PC-9 (cell line): ENCODE measurements at regions not wholly inside any gene's neighbourhood (a gene's known extent, or its start where the extent isn't known, plus 50 kb on each side); places are given as distances from the start of the nearest gene placed in this dataset.

ENCODE experiments used
- BruUV-seq: library from RNA; stranded (reverse); fragments of 400-500 nt; replicated peaks from 2 replicates; lab custom pipeline; 2021; lab: Mats Ljungman, UMichigan
- CTCF ChIA-PET: fragments of 300-600 bp; sonication (Branson Sonifier 250); formaldehyde crosslinking; loops from one replicate; lab custom pipeline; 2022; ENCODE audit warnings: antibody characterized with exemption; lab: Charles Lee
- POLR2A ChIA-PET: fragments of 300-600 bp; sonication (Branson Sonifier 250); formaldehyde crosslinking; loops from one replicate; lab custom pipeline; 2022; ENCODE audit warnings: antibody characterized with exemption; ENCODE audit not compliant: unreplicated experiment; lab: Charles Lee
- DNase-seq, 2 experiments: peaks; one replicate each; pipeline versions ENCODE4 v3.0.0 to v3.0.0-alpha.2; 2015 to 2022; ENCODE audit warnings: mixed read lengths in 1 of 2
- H2AFZ ChIP-seq: fragments of 200-600 bp; sonication (generic); 2 replicates; pipeline ENCODE4 v1.8.1; 2017; ENCODE audit warnings: antibody characterized with exemption
- H3F3A ChIP-seq: fragments of 200-600 bp; sonication (generic); 2 replicates; pipeline ENCODE4 v1.8.1; 2017; ENCODE audit warnings: antibody characterized with exemption, mild to moderate bottlenecking, low read depth; ENCODE audit not compliant: insufficient read depth
- H3K27ac ChIP-seq: fragments of 200-600 bp; sonication (generic); 2 replicates; pipeline ENCODE4 v1.6.1; 2016; ENCODE audit warnings: mixed run types
- H3K27me3 ChIP-seq: fragments of 200-600 bp; sonication (generic); 2 replicates; pipeline ENCODE4 v1.6.1; 2016; ENCODE audit warnings: low read depth, mixed run types; ENCODE audit not compliant: insufficient read depth
- H3K36me3 ChIP-seq: fragments of 200-600 bp; sonication (generic); 2 replicates; pipeline ENCODE4 v1.6.1; 2016; ENCODE audit warnings: low read depth, mixed run types
- H3K4me1 ChIP-seq: fragments of 200-600 bp; sonication (generic); replicated peaks from 2 replicates; pipeline ENCODE4 v1.6.1; 2016; ENCODE audit warnings: mixed run types; ENCODE audit not compliant: insufficient read depth
- H3K4me2 ChIP-seq: fragments of 200-600 bp; sonication (generic); 2 replicates; pipeline ENCODE4 v1.6.1; 2017; ENCODE audit warnings: mixed run types
- H3K4me3 ChIP-seq: fragments of 200-600 bp; sonication (generic); 2 replicates; pipeline ENCODE4 v1.6.1; 2016; ENCODE audit warnings: mixed run types
- H3K79me2 ChIP-seq: fragments of 200-600 bp; sonication (generic); 2 replicates; pipeline ENCODE4 v1.6.1; 2017; ENCODE audit warnings: low read depth, mixed run types
- H3K9me2 ChIP-seq: fragments of 200-600 bp; sonication (generic); 2 replicates; pipeline ENCODE4 v1.8.1; 2017; ENCODE audit warnings: mild to moderate bottlenecking; ENCODE audit not compliant: insufficient read depth
- H3K9me3 ChIP-seq: fragments of 200-600 bp; sonication (generic); 2 replicates; pipeline ENCODE4 v1.8.1; 2016; ENCODE audit warnings: low read depth; ENCODE audit not compliant: insufficient read depth
- H4K20me1 ChIP-seq: fragments of 200-600 bp; sonication (generic); 2 replicates; pipeline ENCODE4 v1.8.1; 2017; ENCODE audit not compliant: insufficient read depth
- CTCF ChIP-seq: fragments of 200-600 bp; sonication (generic); conservative IDR thresholded peaks from 2 replicates; pipeline ENCODE4 v1.6.1; 2017; ENCODE audit warnings: mixed run types, antibody characterized with exemption, mild to moderate bottlenecking, moderate library complexity
- EZH2 ChIP-seq: fragments of 200-600 bp; sonication (generic); IDR thresholded peaks from 2 replicates; pipeline ENCODE4 v1.8.0; 2017; ENCODE audit warnings: antibody characterized with exemption, low read depth
- intact Hi-C: fragments of 100-400 bp; cut with micrococcal nuclease; formaldehyde crosslinking; loops from one replicate; pipeline ENCODE4 v1.10.0; 2022; ENCODE audit not compliant: unreplicated experiment

- no peak for TF ChIP-seq EZH2
- no peak for TF ChIP-seq CTCF
- Histone ChIP-seq H3K4me1 (no peaks in the 10 kb centered on the region), H3K79me2 (no peaks in the 10 kb centered on the region), H3K27me3 (no peaks in the 10 kb centered on the region), H3K4me2 (no peak overlapping the region), H2AFZ (no peak overlapping the region), H3K9me2 (no peaks in the 10 kb centered on the region), H3F3A (no peaks in the 10 kb centered on the region), H4K20me1 (no peaks in the 10 kb centered on the region), H3K4me3 (no peak overlapping the region), H3K9me3 (no peaks in the 10 kb centered on the region), H3K27ac (no peak overlapping the region), H3K36me3 (no peaks in the 10 kb centered on the region)
- BruUV-seq, result no TSS peak
- intact Hi-C loops, result no loop called here
- ChIA-PET POLR2A (no interaction called here), CTCF (no interaction called here)
- no peak for DNase-seq
Measured at GRCh38 chr1:29728703-29729102, 492.4 kb downstream of the PTPRU start.

- H3K79me2 ChIP-seq, result no peaks in the 10 kb centered on the region
- TF ChIP-seq CTCF (no peak), EZH2 (no peak)
- no peak overlapping the region for H2AFZ ChIP-seq
- no peaks in the 10 kb centered on the region for H3K36me3 ChIP-seq
- no peak overlapping the region for H3K4me2 ChIP-seq
- H3K9me2 ChIP-seq, result no peaks in the 10 kb centered on the region
- no peaks in the 10 kb centered on the region for H3K27me3 ChIP-seq
- POLR2A ChIA-PET, result no interaction called here
- no peak overlapping the region for H3K27ac ChIP-seq
- CTCF ChIA-PET, result no interaction called here
- intact Hi-C loops, result no loop called here
- H3K9me3 ChIP-seq, result no peaks in the 10 kb centered on the region
- H4K20me1 ChIP-seq, result no peaks in the 10 kb centered on the region
- DNase-seq, result no peak
- H3K4me3 ChIP-seq, result no peak overlapping the region
- no peaks in the 10 kb centered on the region for H3F3A ChIP-seq
- no TSS peak for BruUV-seq
- no peaks in the 10 kb centered on the region for H3K4me1 ChIP-seq
Measured at GRCh38 chr1:29725262-29725661, 488.9 kb downstream of the PTPRU start.

GRCh38 chr1:29722598-29722997 lies 486.3 kb downstream of the PTPRU start:
- no peaks in the 10 kb centered on the region for H3K9me2 ChIP-seq
- H3F3A ChIP-seq, result no peaks in the 10 kb centered on the region
- H3K4me1 ChIP-seq, result no peaks in the 10 kb centered on the region
- H3K27me3 ChIP-seq, result no peaks in the 10 kb centered on the region
- no peaks in the 10 kb centered on the region for H3K9me3 ChIP-seq
- H3K4me3 ChIP-seq, result no peak overlapping the region
- TF ChIP-seq CTCF (no peak), EZH2 (no peak)
- no peaks in the 10 kb centered on the region for H3K79me2 ChIP-seq
- no peak overlapping the region for H3K4me2 ChIP-seq
- no peaks in the 10 kb centered on the region for H4K20me1 ChIP-seq
- intact Hi-C loops, result no loop called here
- H2AFZ ChIP-seq, result no peak overlapping the region
- BruUV-seq, result no TSS peak
- H3K27ac ChIP-seq, result no peak overlapping the region
- no peak for DNase-seq
- POLR2A ChIA-PET, result no interaction called here
- CTCF ChIA-PET, result no interaction called here
- H3K36me3 ChIP-seq, result no peaks in the 10 kb centered on the region
